HG02938 (cell line): ENCODE measurements at regions not wholly inside any gene's neighbourhood (a gene's known extent, or its start where the extent isn't known, plus 50 kb on each side); places are given as distances from the start of the nearest gene placed in this dataset.
"Not testable (repeated sequence)": the region's sequence is repeated elsewhere in the genome, so short reads cannot be mapped to it uniquely, and the experiment has no call there.

Experiments
- ATAC-seq: cut with Tn5 transposase; IDR thresholded peaks from one replicate; pipeline ENCODE4 v1.9.1; 2021; ENCODE audit warnings: mild to moderate bottlenecking, moderate library complexity; ENCODE audit not compliant: unreplicated experiment

GRCh38 chr6:50992704-50993625 lies 174.3 kb downstream of the TFAP2B start:
- no peak for ATAC-seq

DNA sequence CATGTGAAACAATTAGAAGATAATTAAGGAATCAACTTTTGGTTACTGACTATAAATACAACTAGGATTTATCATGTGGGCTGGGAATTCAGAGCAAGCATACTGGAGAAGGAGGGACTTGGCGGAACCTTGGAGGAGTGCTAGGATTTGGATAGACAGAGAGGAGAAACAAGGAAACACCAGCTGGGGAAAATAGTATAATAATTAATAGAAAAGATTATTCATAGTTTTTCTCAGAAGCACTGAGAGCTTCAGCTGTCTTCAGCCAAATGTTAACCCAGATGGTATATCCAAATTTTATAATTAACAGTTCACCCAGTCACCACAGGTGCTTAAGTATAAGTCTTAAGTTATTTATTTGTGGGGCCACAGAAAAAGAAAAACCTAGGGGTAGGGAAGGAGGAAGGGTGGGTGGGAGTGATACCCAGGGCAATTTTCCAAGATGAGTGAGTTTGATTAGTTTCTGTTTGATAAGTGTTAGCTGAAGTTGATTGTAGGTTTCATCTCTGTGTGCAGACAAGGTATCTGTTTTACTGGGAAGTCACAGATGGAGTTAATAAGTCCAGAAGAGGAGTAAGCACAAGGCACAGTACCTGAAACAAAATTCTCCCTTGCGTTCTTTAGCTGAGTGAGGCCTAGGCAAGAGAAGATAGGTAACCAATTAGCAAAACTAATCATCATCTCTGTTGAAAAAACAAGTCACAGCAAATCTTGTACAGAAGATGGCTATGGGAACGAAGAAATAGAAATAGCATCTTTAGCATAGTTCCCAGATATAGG lies 175.5 kb downstream of the TFAP2B start:
- no peak for ATAC-seq

- no peak for ATAC-seq
Measured at GRCh38 chr6:50995036-50995435, 176.4 kb downstream of the TFAP2B start.

- ATAC-seq, result no peak
Measured at GRCh38 chr6:50998905-50999304, 180.2 kb downstream of the TFAP2B start.

DNA sequence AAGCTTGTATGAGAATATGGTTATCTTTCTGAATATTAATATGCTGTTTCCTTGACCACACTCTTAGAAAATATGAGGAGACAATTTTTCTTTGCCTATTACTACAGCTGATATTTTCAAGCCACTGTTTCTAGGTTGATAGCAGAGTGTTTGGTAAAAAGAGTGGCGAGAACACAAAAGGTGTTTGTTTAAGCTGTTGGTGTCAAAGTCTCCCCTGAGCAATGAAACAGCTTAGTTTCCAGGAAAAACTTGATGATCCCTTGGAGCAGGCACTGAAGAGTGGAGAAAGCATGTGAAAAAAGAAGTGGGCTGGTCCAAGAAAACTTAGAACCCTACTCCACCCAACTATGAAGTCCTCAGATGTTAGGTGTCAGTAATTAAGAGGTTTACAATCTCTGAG lies 182.7 kb downstream of the TFAP2B start:
- no peak for ATAC-seq

DNA sequence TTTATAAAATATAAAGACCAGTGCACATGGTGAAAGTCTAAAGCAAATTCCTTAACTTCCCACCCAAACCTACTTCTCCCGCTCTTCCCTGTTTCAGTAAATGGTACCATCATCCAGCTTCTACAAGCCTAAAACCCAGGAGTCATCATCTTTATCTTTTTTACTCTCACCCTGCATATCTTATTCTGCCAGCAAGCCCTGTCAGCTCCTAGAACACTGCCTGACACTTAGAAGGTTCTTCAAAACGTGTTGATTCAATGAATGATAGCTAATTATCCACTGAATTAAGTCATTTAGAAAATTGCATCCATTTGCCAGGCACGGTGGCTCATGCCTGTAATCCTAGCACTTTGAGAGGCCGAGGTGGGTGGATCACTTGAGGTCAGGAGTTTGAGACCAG lies 185.7 kb downstream of the TFAP2B start:
- ATAC-seq, result no peak

GRCh38 chr6:51005779-51006178 lies 187.1 kb downstream of the TFAP2B start:
- no peak for ATAC-seq

DNA sequence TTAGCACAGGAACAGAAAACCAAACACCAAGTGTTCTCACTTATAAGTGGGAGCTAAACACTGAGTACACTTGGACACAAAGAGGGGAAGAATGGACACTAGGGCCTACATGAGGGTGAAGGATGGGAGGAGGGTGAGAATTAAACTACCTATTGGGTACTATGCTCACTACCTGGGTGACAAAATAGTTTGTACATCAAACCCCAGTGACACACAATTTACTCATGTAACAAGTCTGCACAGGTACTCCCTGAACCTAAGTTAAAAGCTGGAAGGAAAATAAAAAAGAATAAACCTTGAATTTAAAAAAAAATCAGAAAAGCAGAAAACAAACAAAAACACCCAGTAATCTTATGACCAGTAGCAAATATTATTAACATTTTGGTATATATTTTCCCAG lies 188.6 kb downstream of the TFAP2B start:
- no peak for ATAC-seq

DNA sequence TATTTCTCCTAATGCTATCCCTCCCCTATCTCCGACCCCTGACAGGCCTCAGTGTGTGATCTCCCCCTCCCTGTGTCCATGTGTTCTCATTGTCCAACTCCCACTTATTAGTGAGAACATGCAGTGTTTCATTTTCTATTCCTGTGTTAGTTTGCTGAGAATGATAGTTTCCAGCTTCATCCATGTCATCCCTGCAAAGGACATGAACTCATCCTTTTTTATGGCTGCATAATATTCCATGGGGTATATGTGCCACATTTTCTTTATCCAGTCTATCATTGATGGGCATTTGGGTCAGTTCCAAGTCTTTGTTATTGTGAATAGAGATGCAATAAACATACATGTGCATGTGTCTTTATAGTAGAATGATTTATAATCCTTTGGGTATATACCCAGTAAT lies 190.0 kb downstream of the TFAP2B start:
- ATAC-seq, result not testable (repeated sequence)

DNA sequence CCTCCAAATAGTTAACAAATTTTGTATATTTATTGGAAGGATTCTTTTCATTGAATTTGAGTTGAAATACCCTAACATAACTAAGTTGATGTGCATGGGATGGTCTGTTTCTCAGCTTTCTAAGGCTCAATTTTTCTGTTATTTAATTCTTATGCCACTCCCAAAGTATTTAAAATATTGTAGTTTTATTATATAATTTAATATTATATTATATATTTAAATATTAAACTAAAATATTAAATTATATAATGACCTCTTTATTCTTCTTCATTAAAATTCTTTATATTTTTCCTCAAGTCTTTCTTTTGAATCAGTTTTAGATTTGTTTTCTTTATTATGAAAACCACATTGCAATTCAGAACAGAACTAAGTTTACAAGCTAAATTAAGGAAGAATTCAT lies 194.7 kb downstream of the TFAP2B start:
- no peak for ATAC-seq

- no peak for ATAC-seq
Measured at GRCh38 chr6:51015394-51015793, 196.7 kb downstream of the TFAP2B start.

GRCh38 chr6:51016489-51016888 lies 197.8 kb downstream of the TFAP2B start:
- ATAC-seq, result no peak

GRCh38 chr6:51019806-51020205 lies 201.1 kb downstream of the TFAP2B start:
- no peak for ATAC-seq

DNA sequence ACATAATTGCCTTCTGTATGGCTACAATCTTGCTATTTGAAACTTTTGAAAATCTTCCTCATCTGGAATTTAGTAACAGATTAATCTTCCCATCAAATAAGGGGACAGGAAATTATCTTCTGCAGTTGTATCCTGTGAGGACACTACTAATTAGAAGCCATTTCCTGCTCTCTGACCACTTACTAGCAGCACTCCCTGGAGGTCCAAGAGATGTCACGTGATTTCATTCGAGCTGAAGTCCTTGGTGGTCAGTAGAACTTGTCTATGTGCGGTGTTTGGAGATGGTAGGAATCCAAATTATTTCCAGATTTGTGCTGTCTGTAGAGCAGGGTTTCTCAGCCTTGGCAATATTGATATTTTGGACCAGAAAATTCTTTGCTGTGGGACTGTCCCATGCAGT lies 202.5 kb downstream of the TFAP2B start:
- ATAC-seq, result no peak

DNA sequence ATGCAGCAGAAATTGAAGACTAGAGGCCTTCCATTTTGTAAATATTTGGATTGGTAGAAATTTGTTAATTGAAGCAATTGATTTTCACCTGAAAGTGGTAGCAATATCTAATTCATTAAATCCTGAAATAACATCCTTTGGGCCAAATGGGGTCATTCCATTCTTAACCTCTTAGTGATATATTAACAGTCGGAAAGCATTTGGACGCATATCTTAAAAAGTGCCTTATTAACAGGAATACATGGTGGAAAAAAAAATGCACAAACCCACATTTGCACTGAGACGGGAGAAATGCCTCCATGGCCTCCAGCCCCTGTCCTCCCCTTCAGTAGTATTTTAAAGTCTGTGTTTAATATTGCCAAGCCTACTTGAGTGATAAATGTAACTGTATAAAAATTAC lies 205.5 kb downstream of the TFAP2B start:
- no peak for ATAC-seq

- no peak for ATAC-seq
Measured at GRCh38 chr6:51025082-51025777, 206.6 kb downstream of the TFAP2B start.

DNA sequence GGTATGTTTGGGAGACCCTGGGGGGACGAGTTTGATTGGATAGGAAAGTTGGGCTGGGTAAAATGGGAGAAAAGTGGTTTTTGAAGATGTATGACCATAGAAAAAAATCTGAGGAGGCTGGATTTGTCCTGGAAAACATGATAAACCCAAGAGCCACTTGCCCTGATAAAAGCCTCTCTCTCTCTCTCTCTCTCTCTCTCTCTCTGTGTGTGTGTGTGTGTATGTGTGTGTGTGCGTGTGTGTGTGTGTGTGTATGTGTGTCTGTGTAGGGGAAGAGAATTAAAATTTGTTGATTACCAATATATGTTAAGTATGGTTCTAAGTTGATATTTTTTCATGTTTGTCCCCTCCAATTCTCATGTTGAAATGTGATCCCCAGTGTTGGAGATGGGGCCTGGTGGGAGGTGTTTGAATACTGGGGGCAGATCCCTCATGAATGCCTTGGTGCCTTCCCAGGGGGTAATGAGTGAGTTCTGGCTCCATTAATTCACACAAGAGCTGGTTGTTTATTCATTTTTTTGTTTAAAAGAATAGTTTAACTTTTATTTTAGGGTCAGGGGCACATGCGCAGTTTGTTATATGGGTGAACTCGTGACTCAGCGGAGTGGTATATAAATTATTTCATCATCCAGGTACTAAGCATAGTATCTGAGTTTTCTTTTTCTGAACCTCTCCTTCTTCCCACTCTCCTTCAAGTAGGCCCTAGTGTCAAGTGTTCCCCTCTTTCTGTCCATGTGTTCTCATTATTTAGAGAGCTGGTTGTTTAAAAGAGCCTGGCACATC lies 208.8 kb downstream of the TFAP2B start:
- no peak for ATAC-seq

GRCh38 chr6:51028276-51028675 lies 209.6 kb downstream of the TFAP2B start:
- ATAC-seq, result no peak

DNA sequence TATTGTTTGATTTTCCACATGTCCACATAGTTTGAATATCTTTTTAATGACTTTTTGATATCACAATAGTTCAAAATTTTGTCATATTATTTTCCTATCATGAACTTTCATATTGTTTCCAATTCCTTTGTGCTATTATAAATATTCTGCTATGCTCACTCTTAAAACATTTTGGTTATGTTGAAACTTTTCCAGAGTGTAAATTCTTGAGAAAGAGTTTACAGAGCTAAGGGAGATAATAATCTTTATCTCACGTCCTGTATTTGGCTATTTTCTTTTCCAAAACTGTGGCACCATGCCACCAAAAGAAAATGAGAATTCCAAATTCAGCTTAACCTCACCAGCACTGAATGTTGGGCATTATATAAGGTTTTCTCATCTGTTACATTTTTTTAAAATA lies 210.9 kb downstream of the TFAP2B start:
- no peak for ATAC-seq

GRCh38 chr6:51045548-51045947 lies 226.9 kb downstream of the TFAP2B start:
- ATAC-seq, result no peak
